AG04449 (cell line): ENCODE measurements at regions not wholly inside any gene's neighbourhood (a gene's known extent, or its start where the extent isn't known, plus 50 kb on each side); places are given as distances from the start of the nearest gene placed in this dataset.
"Not testable (repeated sequence)": the region's sequence is repeated elsewhere in the genome, so short reads cannot be mapped to it uniquely, and the experiment has no call there.

Source experiments
- CTCF ChIA-PET: fragments of 350-600 bp; formaldehyde crosslinking; extraction: SDS; loops from one replicate; lab custom pipeline; 2021; ENCODE audit warnings: antibody characterized with exemption; lab: Yijun Ruan, JAX
- POLR2A ChIA-PET: fragments of 400-600, 350-600 bp; formaldehyde crosslinking; extraction: SDS; loops from one replicate; lab custom pipeline; 2020; ENCODE audit warnings: antibody characterized with exemption, inconsistent platforms; lab: Yijun Ruan, JAX
- DNase-seq: peaks from one replicate; pipeline ENCODE4 v3.0.0-alpha.2; 2010; ENCODE audit warnings: low read depth, low spot score
- H3K4me3 ChIP-seq: 2 replicates; pipeline ENCODE4 v1.5.1; 2011; ENCODE audit warnings: low read depth, mild to moderate bottlenecking, control low read depth, low read length
- CTCF ChIP-seq: IDR thresholded peaks from one replicate; pipeline ENCODE4 v1.5.1; 2011; ENCODE audit warnings: mild to moderate bottlenecking, moderate library complexity, low read length, control low read depth, inconsistent platforms; ENCODE audit not compliant: insufficient read depth; ENCODE audit errors: missing control alignments

GRCh38 chr7:29749701-29750321, 56.5 kb upstream of the WIPF3 start:
- no peak for DNase-seq
- ChIA-PET CTCF (interaction anchor here (0.8 to 2.6 kb wide), 4 partner anchors 171 to 326 kb away, joined by 3 to 18 read pairs (median 10); no protein-coding TSS in a partner anchor), POLR2A (no interaction called here)
- TF ChIP-seq CTCF: no peak
- H3K4me3 ChIP-seq: no peak overlapping the region

GRCh38 chr7:29750373-29750940, 55.9 kb upstream of the WIPF3 start:
- CTCF ChIA-PET: interaction anchor here (1.2 to 2.6 kb wide), 3 partner anchors 171 to 313 kb away, joined by 3 to 18 read pairs (median 16); no protein-coding TSS in a partner anchor
- POLR2A ChIA-PET, H3K4me3 ChIP-seq, DNase-seq: not testable (repeated sequence)

- CTCF ChIA-PET: interaction anchor here (2.4 to 2.6 kb wide), 2 partner anchors 170 to 312 kb away, joined by 16 to 18 read pairs; no protein-coding TSS in a partner anchor
- POLR2A ChIA-PET: not testable (repeated sequence)
These were observed 55.3 kb upstream of the WIPF3 start for GRCh38 chr7:29751012-29751411.

GRCh38 chr7:29754874-29755490, 51.3 kb upstream of the WIPF3 start:
- POLR2A ChIA-PET: no interaction called here

More at GRCh38 chr7:29751012-29751411, 55.3 kb upstream of the WIPF3 start:
- DNase-seq, H3K4me3 ChIP-seq: not testable (repeated sequence)

More at GRCh38 chr7:29754874-29755490, 51.3 kb upstream of the WIPF3 start:
- no peak for TF ChIP-seq CTCF
- H3K4me3 ChIP-seq: no peak overlapping the region
- no peak for DNase-seq
- CTCF ChIA-PET: interaction anchor here (0.7 to 2.3 kb wide), 2 partner anchors 10 to 167 kb away, joined by 3 to 7 read pairs; no protein-coding TSS in a partner anchor
